Panc1 (cell line): ENCODE measurements at regions not wholly inside any gene's neighbourhood (a gene's known extent, or its start where the extent isn't known, plus 50 kb on each side); places are given as distances from the start of the nearest gene placed in this dataset.

Source experiments
- ATAC-seq: fragments of 200-7000 bp; cut with Tn5 transposase; 2 replicates; pipeline ENCODE4 v1.9.1; 2020; ENCODE audit warnings: mild to moderate bottlenecking, moderate library complexity
- BruUV-seq: library from RNA; stranded (reverse); fragments of 400-500 nt; replicated peaks from 2 replicates; lab custom pipeline; 2021; lab: Mats Ljungman, UMichigan
- CTCF ChIA-PET: fragments of 300-600 bp; sonication (Branson Sonifier 250); formaldehyde crosslinking; loops from one replicate; lab custom pipeline; 2022; ENCODE audit warnings: antibody characterized with exemption; lab: Charles Lee
- POLR2A ChIA-PET: fragments of 300-600 bp; sonication (Branson Sonifier 250); formaldehyde crosslinking; loops from one replicate; lab custom pipeline; 2022; ENCODE audit warnings: antibody characterized with exemption; lab: Charles Lee
- DNase-seq: peaks from one replicate; pipeline ENCODE4 v3.0.0-alpha.2; 2010; ENCODE audit warnings: low read depth, low spot score
- H3K27ac ChIP-seq: 2 replicates; pipeline ENCODE4 v1.5.1; 2011; ENCODE audit warnings: mild to moderate bottlenecking, low read length, inconsistent platforms
- H3K27me3 ChIP-seq: fragments of 200-500 bp; sonication (Bioruptor generic); 2 replicates; pipeline ENCODE4 v1.6.0; 2014; ENCODE audit warnings: low read length, inconsistent platforms; ENCODE audit not compliant: control insufficient read depth, insufficient read depth
- H3K36me3 ChIP-seq: fragments of 200-500 bp; sonication (Bioruptor generic); 2 replicates; pipeline ENCODE4 v1.5.1; 2014; ENCODE audit warnings: inconsistent platforms, mild to moderate bottlenecking, low read length, moderate library complexity; ENCODE audit not compliant: control insufficient read depth, insufficient read depth
- H3K4me1 ChIP-seq: 2 replicates; pipeline ENCODE4 v1.5.1; 2011; ENCODE audit warnings: inconsistent platforms, mild to moderate bottlenecking, low read length, moderate library complexity; ENCODE audit not compliant: control insufficient read depth, insufficient read depth
- H3K4me3 ChIP-seq, 2 experiments: 2 replicates each; pipeline ENCODE4 v1.5.1; 2011 to 2012; ENCODE audit warnings: low read depth in 2 of 2, low read length in 2 of 2, mild to moderate bottlenecking in 2 of 2, inconsistent platforms in 1 of 2, moderate library complexity in 1 of 2
- H3K9me3 ChIP-seq: fragments of 200-500 bp; sonication (Bioruptor generic); 2 replicates; pipeline ENCODE4 v1.5.1; 2014; ENCODE audit warnings: low read depth, mild to moderate bottlenecking, inconsistent platforms, low read length, moderate library complexity; ENCODE audit not compliant: control insufficient read depth, insufficient read depth
- CTCF ChIP-seq: fragments of 450-650 bp; IDR thresholded peaks from 2 replicates; pipeline ENCODE4 v1.5.1; 2017; ENCODE audit warnings: mild to moderate bottlenecking
- POLR2AphosphoS5 ChIP-seq: IDR thresholded peaks from 2 replicates; pipeline ENCODE4 v1.6.1; 2012; ENCODE audit warnings: mild to moderate bottlenecking, low read depth, low read length, moderate library complexity
- REST ChIP-seq, 2 experiments: IDR thresholded peaks; 2 replicates each; pipeline ENCODE4 v1.6.1; 2011 to 2012; ENCODE audit warnings: low read depth in 2 of 2, control low read depth in 1 of 2, low read length in 1 of 2, mild to moderate bottlenecking in 1 of 2, moderate library complexity in 1 of 2; ENCODE audit not compliant: insufficient read depth in 1 of 2
- SIN3A ChIP-seq: IDR thresholded peaks from 2 replicates; pipeline ENCODE4 v1.6.1; 2012; ENCODE audit warnings: low read depth, mild to moderate bottlenecking, low read length, moderate library complexity, borderline replicate concordance; ENCODE audit not compliant: insufficient read depth
- TCF7L2 ChIP-seq: IDR thresholded peaks from 2 replicates; pipeline ENCODE4 v1.6.1; 2011; ENCODE audit warnings: mild to moderate bottlenecking, low read depth, low read length, inconsistent platforms
- in situ Hi-C: cut with HindIII; loops from 2 replicates; pipeline ENCODE4 v1.10.0; 2016; ENCODE audit warnings: low sequenced_read_pairs, low pct_unique_long_range_greater_than_20kb
- intact Hi-C: fragments of 100-400 bp; cut with micrococcal nuclease; formaldehyde crosslinking; loops from one replicate; pipeline ENCODE4 v1.10.0; 2022; ENCODE audit not compliant: unreplicated experiment

GRCh38 chr15:29392358-29392757 lies 122.7 kb upstream of the NSMCE3 start:
- ChIA-PET POLR2A (no interaction called here), CTCF (no interaction called here)
- Histone ChIP-seq H3K27me3 (no peaks in the 10 kb centered on the region), H3K27ac (no peak overlapping the region), H3K4me3 (no peak overlapping the region), H3K4me1 (no peaks in the 10 kb centered on the region), H3K9me3 (no peaks in the 10 kb centered on the region), H3K36me3 (no peaks in the 10 kb centered on the region)
- DNase-seq (no peak), ATAC-seq (no peak)
- TF ChIP-seq POLR2AphosphoS5 (no peak), REST (IDR thresholded peaks at IDR 0.05; ENCODE audit: insufficient read depth in 1 of 2, low read depth in 2 of 2, low read length in 1 of 2) (no peak), SIN3A (no peak), CTCF (no peak), TCF7L2 (no peak)
- in situ Hi-C loops (no loop called here), intact Hi-C loops (no loop called here)
- BruUV-seq: no TSS peak

DNA sequence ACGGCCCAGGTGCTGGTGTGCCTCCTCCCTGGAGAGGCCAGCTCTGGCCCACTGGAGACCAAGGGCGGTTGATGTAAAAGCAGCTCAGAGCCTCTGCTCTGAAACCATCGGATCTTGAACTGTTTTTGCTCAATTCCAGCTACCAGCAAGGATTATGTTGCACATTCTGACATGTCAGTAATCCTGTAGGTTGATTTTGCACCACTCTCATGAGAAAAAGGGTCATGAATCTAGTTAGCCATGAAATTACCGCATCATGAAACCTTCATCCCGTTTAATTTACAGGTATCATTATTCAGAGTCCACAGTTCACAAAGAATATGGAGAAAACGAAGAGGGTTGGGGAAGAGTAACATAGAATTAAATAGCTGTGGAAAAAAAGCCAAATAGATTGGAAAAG lies 120.4 kb upstream of the NSMCE3 start:
- H3K4me3 ChIP-seq: no peak overlapping the region
- in situ Hi-C loops: no loop called here
- no peak for ATAC-seq
- ChIA-PET POLR2A (no interaction called here), CTCF (no interaction called here)
- H3K27ac ChIP-seq: no peak overlapping the region
- DNase-seq: no peak
- H3K27me3 ChIP-seq: no peaks in the 10 kb centered on the region
- intact Hi-C loops: no loop called here
- TF ChIP-seq POLR2AphosphoS5: no peak
- no peak for TF ChIP-seq CTCF
- no peak for TF ChIP-seq TCF7L2
- no peak for TF ChIP-seq REST (IDR thresholded peaks at IDR 0.05; ENCODE audit: insufficient read depth in 1 of 2, low read depth in 2 of 2, low read length in 1 of 2)
- no peak for TF ChIP-seq SIN3A
- no peaks in the 10 kb centered on the region for H3K36me3 ChIP-seq
- no peaks in the 10 kb centered on the region for H3K4me1 ChIP-seq
- BruUV-seq: no TSS peak
- H3K9me3 ChIP-seq: no peaks in the 10 kb centered on the region
